Left lung (tissue), 4 donors: ENCODE measurements at regions not wholly inside any gene's neighbourhood (a gene's known extent, or its start where the extent isn't known, plus 50 kb on each side); places are given as distances from the start of the nearest gene placed in this dataset.
A peak's percentile ranks its signal among the peaks of the same experiment; 100 is the strongest.

Experiments used
- ATAC-seq: fragments of 200-7000 bp; cut with Tn5 transposase; one replicate; pipeline ENCODE4 v1.9.1; 2020; ENCODE audit warnings: moderate library complexity
- DNase-seq, 4 donors: peaks; one replicate each; pipeline ENCODE4 v3.0.0-alpha.2; 2013 to 2020
- H3K27ac ChIP-seq, 2 donors: fragments of 200-600 bp; sonication (generic) in 1 of 2; one replicate each; pipeline versions ENCODE4 v1.5.0 to v1.8.0; 2020 to 2021
- H3K27me3 ChIP-seq, 2 donors: fragments of 200-600 bp; sonication (generic) in 1 of 2; one replicate each; pipeline versions ENCODE4 v1.5.0 to v1.8.0; 2020 to 2021
- H3K36me3 ChIP-seq, 2 donors: fragments of 200-600 bp; sonication (generic) in 1 of 2; one replicate each; pipeline versions ENCODE4 v1.5.0 to v1.8.0; 2020 to 2021
- H3K4me1 ChIP-seq, 2 donors: fragments of 200-600 bp; one replicate each; pipeline ENCODE4 v1.8.0; 2021
- H3K4me3 ChIP-seq, 2 donors: fragments of 200-600 bp; sonication (generic) in 1 of 2; one replicate each; pipeline versions ENCODE4 v1.5.0 to v1.8.0; 2020 to 2021; ENCODE audit warnings: mild to moderate bottlenecking in 1 of 2
- H3K9me3 ChIP-seq, 2 donors: fragments of 200-600 bp; sonication (generic) in 1 of 2; one replicate each; pipeline versions ENCODE4 v1.5.0 to v1.8.0; 2020 to 2021
- intact Hi-C, 2 donors: fragments of 100-400 bp; cut with DNase I; formaldehyde crosslinking; loops; one replicate each; pipeline versions ENCODE4 v1.11.2 to v1.14.2; 2022
- TF ChIP-seq, protein P1 (sequence below), 2 donors: fragments of 200-600 bp; sonication (generic) in 1 of 2; IDR thresholded peaks; one replicate each; pipeline versions ENCODE4 v1.5.0 to v1.8.0; 2021; ENCODE audit warnings: antibody characterized with exemption in 2 of 2
- donor health status: DM: no; HTN: yes; CAD: no.
- donor health status: DM: no; HTN: no; CAD: no.

DNA sequence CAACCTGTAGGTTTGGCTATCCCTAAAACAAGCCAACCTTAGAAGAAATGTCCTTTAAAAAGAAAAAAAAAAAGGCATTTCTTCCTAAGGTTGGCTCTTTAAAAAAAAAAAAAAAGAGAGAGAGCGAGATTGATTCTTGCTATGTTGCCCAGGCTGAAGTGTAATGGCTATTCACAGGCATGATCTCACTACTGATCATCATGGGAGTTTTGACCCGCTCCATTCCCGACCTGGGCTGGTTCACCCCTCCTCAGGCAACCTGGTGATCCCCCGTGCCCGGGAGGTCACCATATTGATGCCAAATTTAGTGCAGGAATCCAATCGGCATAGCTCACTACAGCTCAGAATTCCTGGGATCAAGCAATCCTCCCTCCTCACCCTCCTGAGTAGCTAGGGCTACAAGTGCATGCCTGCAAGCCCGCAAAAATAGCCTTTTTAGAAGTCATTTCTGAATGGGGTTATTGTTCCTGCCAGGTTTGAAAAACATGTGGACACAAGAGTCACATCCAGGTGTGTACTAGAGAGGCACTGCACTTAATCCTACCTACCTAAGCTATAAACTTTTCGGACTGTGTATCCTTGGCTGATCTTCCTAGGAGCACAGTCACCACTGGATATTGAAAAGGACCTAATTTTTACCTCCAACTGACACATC, 61.4 kb upstream of the ZCCHC13 start:
- Histone ChIP-seq H3K27me3 (no peaks in the 10 kb centered on the region), H3K9me3 (no peaks in the 10 kb centered on the region), H3K4me1 (no peaks in the 10 kb centered on the region), H3K4me3 (no peak overlapping the region), H3K27ac (no peak overlapping the region), H3K36me3 (peaks cover 0 to 26% of the 10 kb centered on the region in 2 donors)
- DNase-seq (no peak), ATAC-seq (no peak)
- intact Hi-C loops, result no loop called here
- TF ChIP-seq, protein P1, sequence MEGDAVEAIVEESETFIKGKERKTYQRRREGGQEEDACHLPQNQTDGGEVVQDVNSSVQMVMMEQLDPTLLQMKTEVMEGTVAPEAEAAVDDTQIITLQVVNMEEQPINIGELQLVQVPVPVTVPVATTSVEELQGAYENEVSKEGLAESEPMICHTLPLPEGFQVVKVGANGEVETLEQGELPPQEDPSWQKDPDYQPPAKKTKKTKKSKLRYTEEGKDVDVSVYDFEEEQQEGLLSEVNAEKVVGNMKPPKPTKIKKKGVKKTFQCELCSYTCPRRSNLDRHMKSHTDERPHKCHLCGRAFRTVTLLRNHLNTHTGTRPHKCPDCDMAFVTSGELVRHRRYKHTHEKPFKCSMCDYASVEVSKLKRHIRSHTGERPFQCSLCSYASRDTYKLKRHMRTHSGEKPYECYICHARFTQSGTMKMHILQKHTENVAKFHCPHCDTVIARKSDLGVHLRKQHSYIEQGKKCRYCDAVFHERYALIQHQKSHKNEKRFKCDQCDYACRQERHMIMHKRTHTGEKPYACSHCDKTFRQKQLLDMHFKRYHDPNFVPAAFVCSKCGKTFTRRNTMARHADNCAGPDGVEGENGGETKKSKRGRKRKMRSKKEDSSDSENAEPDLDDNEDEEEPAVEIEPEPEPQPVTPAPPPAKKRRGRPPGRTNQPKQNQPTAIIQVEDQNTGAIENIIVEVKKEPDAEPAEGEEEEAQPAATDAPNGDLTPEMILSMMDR (IDR thresholded peaks at IDR 0.05), result no peak

DNA sequence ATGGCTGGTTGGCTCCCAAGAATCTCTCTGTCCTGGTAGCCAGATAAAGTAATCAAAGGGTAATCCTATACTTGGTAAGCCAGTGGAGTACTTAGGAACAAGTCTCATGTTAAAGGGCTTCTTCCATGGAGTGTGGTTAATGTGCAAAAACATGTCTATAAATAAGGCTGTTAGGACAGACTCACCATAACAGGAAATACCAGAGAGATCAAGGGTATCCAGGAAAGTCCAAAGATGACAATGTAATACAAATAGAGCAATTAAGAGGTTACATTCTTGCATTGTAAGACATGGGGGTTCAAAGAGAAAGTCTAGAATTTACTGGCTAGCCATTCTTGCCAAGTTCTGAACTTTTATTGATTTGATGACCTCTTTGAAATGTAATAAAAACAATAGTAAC, 61.9 kb upstream of the ZCCHC13 start:
- H3K36me3 ChIP-seq, result peaks cover 0 to 26% of the 10 kb centered on the region in 2 donors
- DNase-seq (no peak), ATAC-seq (no peak)
- H3K4me3 ChIP-seq, result no peak overlapping the region
- H3K9me3 ChIP-seq, result no peaks in the 10 kb centered on the region
- TF ChIP-seq, protein P1 (IDR thresholded peaks at IDR 0.05), result no peak
- no peak overlapping the region for H3K27ac ChIP-seq
- no peaks in the 10 kb centered on the region for H3K27me3 ChIP-seq
- intact Hi-C loops, result no loop called here
- H3K4me1 ChIP-seq, result no peaks in the 10 kb centered on the region

DNA sequence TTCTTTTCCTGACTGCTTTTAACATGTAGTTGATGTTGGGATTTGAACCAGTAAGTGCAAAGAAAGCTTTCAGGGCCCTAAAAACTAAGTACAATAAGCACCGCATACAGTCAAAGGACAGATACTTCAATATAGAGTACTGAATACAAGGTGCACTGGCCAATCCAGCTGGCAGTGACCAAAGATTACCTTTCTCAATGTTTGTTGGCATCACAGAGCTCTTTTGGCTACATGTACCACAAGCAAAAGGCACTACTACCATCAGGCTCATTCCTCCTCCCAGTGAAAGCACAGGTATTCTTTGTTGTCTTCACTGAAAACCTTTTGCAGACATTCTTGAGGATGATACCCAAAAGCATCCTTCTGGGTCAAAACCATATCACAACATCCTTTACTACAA, 65.2 kb upstream of the ZCCHC13 start:
- DNase-seq (no peak), ATAC-seq (no peak)
- H3K4me1 ChIP-seq, result no peaks in the 10 kb centered on the region
- TF ChIP-seq, protein P1 (IDR thresholded peaks at IDR 0.05), result no peak
- H3K27me3 ChIP-seq, result no peaks in the 10 kb centered on the region
- no peak overlapping the region for H3K4me3 ChIP-seq
- H3K36me3 ChIP-seq, result peaks cover 0 to 26% of the 10 kb centered on the region in 2 donors
- intact Hi-C loops, result no loop called here
- H3K9me3 ChIP-seq, result no peaks in the 10 kb centered on the region
- no peak overlapping the region for H3K27ac ChIP-seq

DNA sequence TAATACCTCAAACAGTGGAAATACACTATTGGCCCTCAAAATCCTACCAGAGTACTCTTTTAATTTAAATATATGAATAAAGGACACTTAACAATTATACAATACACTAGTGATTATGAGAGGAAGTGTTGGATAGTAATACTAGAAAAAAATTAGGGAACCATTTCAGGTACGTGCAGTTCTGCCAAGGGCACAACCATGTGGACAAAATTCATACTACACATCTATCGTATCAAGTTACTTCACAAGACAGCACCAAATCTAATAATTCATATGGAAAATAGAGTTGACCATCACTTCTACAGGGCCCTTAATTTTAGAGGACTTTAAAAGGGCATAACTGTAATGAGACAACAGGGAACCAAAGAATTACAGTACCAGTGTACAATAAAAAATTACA, 69.2 kb upstream of the ZCCHC13 start:
- TF ChIP-seq, protein P1 (IDR thresholded peaks at IDR 0.05), result no peak
- H3K9me3 ChIP-seq, result no peaks in the 10 kb centered on the region
- no peaks in the 10 kb centered on the region for H3K4me1 ChIP-seq
- no peak for ATAC-seq
- no peak overlapping the region for H3K27ac ChIP-seq
- H3K36me3 ChIP-seq, result peaks cover 0 to 13% of the 10 kb centered on the region in 2 donors
- no peaks in the 10 kb centered on the region for H3K27me3 ChIP-seq
- intact Hi-C loops, result no loop called here
- no peak overlapping the region for H3K4me3 ChIP-seq
- no peak for DNase-seq

DNA sequence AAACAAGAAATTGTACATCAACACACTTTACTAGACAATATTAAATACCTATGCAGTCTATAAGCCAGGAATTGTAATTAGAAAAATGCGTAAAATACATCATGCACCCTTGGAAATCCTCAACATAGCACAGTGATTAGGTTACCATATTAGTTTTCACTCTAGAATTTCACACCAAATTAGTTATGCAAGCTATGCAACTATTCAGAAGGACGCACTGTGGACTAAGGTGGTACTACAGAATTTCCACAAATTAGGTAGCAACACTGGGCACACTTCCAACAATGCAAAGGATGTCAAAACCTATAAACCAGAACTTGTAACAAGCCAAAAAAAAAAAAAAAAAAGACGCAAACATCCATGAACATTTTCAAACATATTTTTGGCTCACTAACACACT, 71.1 kb upstream of the ZCCHC13 start:
- Histone ChIP-seq H3K27ac (no peak overlapping the region), H3K36me3 (peaks cover 0 to 6% of the 10 kb centered on the region in 2 donors), H3K4me1 (no peaks in the 10 kb centered on the region), H3K4me3 (no peak overlapping the region), H3K27me3 (no peaks in the 10 kb centered on the region), H3K9me3 (no peaks in the 10 kb centered on the region)
- intact Hi-C loops, result no loop called here
- TF ChIP-seq, protein P1 (IDR thresholded peaks at IDR 0.05), result no peak
- DNase-seq (peak in 1 of 4 donors; percentile 3), ATAC-seq (no peak)
